GM19467 (cell line): ENCODE measurements at regions not wholly inside any gene's neighbourhood (a gene's known extent, or its start where the extent isn't known, plus 50 kb on each side); places are given as distances from the start of the nearest gene placed in this dataset.

ENCODE experiments used
- ATAC-seq: cut with Tn5 transposase; IDR thresholded peaks from one replicate; pipeline ENCODE4 v1.9.1; 2021; ENCODE audit warnings: mild to moderate bottlenecking, moderate library complexity; ENCODE audit not compliant: unreplicated experiment

GRCh38 chr2:56693501-56693900, 509.7 kb downstream of the CCDC85A start:
- ATAC-seq, result no peak

GRCh38 chr2:56703001-56703400, 519.2 kb downstream of the CCDC85A start:
- ATAC-seq, result no peak

- ATAC-seq, result no peak
Observed at GRCh38 chr2:56705713-56706112, 521.9 kb downstream of the CCDC85A start.

GRCh38 chr2:56707218-56707617, 523.4 kb downstream of the CCDC85A start:
- ATAC-seq, result no peak

- ATAC-seq, result no peak
Observed at GRCh38 chr2:56707650-56708049, 523.9 kb downstream of the CCDC85A start.

- ATAC-seq, result no peak
Observed at GRCh38 chr2:56709181-56709580, 525.4 kb downstream of the CCDC85A start.

GRCh38 chr2:56713161-56713676, 529.4 kb downstream of the CCDC85A start:
- no peak for ATAC-seq

- ATAC-seq, result no peak
Observed at GRCh38 chr2:56713978-56714377, 530.2 kb downstream of the CCDC85A start.

GRCh38 chr2:56714400-56714799, 530.6 kb downstream of the CCDC85A start:
- no peak for ATAC-seq

- no peak for ATAC-seq
Observed at GRCh38 chr2:56715683-56716082, 531.9 kb downstream of the CCDC85A start.

GRCh38 chr2:56718413-56718812, 534.6 kb downstream of the CCDC85A start:
- no peak for ATAC-seq

- no peak for ATAC-seq
Observed at GRCh38 chr2:56729212-56729611, 545.4 kb downstream of the CCDC85A start.

GRCh38 chr2:56732946-56733345, 549.2 kb downstream of the CCDC85A start:
- no peak for ATAC-seq

GRCh38 chr2:56739413-56739812, 555.6 kb downstream of the CCDC85A start:
- ATAC-seq, result no peak

GRCh38 chr2:56741601-56742102, 557.9 kb downstream of the CCDC85A start:
- ATAC-seq, result no peak

- no peak for ATAC-seq
Observed at GRCh38 chr2:56743807-56744206, 560.0 kb downstream of the CCDC85A start.

- ATAC-seq, result no peak
Observed at GRCh38 chr2:56749152-56749752, 565.5 kb downstream of the CCDC85A start.

GRCh38 chr2:56753182-56753581, 569.4 kb downstream of the CCDC85A start:
- no peak for ATAC-seq

GRCh38 chr2:56754066-56754615, 570.4 kb downstream of the CCDC85A start:
- no peak for ATAC-seq

- no peak for ATAC-seq
Observed at GRCh38 chr2:56754627-56755026, 570.8 kb downstream of the CCDC85A start.

GRCh38 chr2:56757884-56758545, 574.2 kb downstream of the CCDC85A start:
- ATAC-seq, result no peak

GRCh38 chr2:56763683-56764082, 579.9 kb downstream of the CCDC85A start:
- no peak for ATAC-seq
